GOT3 (cell line): ENCODE measurements at regions not wholly inside any gene's neighbourhood (a gene's known extent, or its start where the extent isn't known, plus 50 kb on each side); places are given as distances from the start of the nearest gene placed in this dataset.

Experiments used
- DNase-seq: peaks from one replicate; lab custom pipeline; 2025; ENCODE audit warnings: mixed read lengths; lab: John Stamatoyannopoulos, UW

DNA sequence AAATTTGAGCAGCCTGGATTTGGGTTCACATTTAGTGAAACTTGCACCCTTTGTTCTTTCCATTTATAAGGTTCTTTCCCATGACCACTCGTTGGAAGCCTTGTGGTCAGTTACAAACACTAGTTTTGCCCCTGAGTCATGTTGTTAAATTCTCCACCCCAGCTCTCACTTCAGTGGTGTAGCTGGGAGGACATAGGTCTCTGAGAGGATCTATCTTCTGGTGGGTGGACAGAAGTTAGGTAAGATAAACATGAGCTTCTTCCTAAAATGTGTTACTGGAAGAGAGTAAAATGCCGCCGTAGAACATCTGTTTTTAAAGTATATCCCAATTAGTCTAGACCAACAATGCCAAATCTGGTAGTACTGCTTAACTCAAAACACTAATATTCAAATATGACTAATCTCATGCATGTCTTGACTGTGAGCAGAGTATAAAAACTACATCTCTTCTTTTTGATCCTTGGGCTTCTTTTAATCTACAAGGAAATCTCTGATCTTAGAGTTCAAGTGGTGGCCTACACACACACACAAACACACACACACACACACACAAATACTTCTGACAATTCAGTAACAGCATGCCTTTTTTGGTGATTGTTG, 162.6 kb upstream of the FN1 start:
- no peak for DNase-seq

DNA sequence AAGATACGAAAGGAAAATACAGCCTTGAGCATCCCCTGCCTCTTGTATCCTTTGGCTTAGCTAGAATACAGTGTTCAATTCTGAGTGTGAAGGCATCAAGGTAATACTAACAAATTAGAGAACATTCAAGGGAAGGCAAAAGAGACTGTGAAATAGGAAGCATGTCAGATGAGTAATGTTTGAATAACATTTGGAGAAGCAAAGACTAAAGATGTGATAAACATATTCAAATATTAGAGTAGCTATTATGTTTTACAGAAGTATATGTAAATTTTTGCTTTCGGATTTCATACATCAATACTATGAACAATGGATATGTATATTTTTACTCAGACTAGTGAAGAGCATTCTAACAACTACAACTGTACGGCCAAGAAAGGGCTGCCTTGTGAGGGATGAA, 161.7 kb upstream of the FN1 start:
- no peak for DNase-seq

DNA sequence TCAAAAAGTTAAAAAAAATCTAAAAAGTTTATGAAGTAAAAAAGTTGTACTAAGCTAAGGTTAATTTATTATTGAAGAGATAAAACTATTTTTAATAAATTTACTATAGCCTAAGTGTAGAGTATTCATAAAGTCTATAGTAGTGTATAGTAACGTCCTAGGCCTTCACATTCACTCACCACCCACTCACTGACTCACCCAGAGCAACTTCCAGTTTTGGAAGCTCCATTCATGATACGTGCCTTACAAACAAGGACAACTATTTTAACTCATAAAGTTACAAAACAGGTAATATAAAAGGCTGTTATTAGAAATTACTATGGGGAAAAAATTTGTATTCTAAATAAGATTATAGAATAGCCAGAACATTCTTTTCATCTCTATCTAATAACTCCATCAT, 158.9 kb upstream of the FN1 start:
- DNase-seq, result no peak

DNA sequence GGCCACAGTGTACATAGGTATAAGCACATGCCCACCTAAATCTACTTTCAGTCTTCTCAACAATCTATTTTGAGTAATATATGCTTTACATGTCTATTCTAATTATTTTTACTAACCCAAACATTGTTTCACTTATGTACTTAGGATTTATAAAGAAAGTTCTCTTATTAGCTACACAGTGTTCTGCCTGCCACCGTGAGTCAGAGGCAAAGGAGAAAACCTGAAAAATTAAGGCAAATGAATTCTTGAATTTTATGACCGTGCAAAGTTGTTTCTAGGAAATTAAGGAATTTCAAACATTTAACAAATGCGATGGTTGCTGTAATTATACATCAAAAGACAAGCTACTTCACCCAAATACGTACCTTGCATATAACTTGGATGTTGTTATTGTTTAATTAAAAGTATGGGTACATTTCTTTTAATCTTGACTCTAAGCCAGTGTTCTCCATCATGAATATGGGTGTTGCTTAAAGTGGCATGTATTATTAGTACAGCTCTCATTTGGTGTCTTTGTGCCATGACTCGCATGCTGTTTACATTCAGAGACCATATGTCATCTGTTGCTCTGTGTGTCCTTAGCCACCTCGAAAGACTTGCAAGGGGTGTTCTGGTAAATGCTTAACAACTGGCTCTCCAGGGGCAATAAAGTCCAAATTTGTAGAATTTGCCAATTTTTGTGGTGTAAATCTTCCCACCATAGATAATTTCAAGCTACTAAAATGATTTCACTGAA, 154.3 kb upstream of the FN1 start:
- no peak for DNase-seq

DNA sequence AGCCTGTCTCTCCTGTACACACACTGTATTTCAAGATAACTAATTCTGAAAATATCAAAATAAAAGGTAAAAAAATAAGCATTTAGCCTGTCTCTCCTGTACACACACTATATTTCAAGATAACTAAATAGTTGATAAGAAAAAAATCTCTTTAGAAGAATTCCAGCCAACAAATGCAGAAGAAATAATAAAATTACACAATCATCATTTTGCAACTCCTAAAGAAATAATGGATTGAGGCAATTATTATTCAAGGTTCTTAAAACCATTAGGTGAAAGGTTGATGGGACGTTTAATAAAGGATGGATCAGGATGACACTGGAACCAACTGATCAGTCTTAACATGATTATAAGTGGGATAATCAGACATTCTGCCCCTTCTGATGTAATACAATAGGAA, 148.0 kb upstream of the FN1 start:
- no peak for DNase-seq

DNA sequence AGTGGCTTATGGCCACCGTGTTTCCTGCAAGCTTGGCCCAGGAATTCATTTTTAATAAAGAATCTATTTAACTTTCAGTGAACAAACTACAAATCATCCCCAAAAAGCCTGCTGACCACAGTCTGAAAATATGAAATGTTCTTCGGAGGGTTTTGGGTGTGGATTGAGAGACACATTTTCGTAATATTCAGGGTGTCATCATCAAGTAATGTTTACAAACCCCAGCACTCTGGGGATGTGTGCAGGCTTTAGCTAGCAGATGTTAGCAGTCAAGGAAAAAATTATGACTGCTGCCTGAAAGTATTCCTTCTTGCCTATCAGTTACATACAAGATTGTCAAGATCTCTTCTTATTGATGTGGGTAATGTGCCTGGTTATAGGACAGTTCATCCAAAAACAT, 143.9 kb upstream of the FN1 start:
- no peak for DNase-seq

DNA sequence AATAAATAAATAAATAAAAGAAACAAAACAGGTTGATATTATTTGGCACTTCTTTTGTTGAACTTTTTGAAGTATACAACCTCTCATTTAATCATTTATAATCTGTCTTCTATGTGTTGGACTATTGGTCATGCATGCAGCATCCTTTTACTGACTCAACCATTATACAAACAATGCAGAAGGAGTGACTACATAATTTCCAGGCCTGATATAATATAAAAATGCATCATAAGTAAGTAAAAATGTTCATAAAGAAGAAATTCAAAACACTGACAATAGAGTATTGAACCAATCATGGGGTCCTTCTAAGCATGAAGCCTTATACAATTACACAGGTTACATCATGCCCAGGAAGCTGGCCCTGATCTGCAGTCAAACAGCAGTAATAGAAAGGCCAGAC, 141.5 kb upstream of the FN1 start:
- DNase-seq, result no peak

DNA sequence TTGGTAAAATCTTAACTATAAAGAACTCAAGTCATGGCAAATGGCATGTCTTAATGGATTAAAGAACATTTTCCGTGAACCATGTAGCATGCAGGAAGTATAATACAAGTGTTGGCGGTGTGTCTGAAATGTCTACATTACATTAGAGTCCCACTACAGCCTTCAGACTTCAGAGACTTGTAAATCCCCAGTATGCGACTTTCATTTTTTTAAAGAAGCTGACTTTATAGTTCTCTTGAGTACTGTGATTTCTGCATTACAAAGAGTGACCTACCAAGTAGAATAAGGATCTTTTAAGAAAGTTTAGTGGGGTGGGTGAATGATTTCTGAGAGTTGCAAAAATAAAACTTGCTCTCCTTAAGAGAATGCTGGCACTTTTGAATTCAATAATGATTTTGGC, 140.7 kb upstream of the FN1 start:
- no peak for DNase-seq

DNA sequence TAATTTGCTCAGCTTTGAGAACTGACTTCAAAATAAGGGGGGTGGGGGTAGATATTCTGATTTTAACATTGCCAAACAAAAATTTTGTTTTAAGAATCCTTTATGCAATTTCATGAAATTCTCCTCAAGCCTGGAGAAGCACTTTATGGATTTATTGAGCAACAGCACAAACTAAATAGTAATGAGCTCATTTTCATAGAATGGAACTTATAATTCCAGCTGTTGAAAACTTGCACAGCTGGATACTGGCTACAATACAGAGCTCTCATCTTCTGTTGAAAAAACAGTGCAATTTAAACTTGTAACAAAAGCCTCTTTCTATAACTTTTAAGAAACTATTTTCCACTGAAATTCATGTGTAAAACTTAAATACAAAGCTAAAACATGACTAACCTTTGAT, 137.6 kb upstream of the FN1 start:
- DNase-seq, result no peak

DNA sequence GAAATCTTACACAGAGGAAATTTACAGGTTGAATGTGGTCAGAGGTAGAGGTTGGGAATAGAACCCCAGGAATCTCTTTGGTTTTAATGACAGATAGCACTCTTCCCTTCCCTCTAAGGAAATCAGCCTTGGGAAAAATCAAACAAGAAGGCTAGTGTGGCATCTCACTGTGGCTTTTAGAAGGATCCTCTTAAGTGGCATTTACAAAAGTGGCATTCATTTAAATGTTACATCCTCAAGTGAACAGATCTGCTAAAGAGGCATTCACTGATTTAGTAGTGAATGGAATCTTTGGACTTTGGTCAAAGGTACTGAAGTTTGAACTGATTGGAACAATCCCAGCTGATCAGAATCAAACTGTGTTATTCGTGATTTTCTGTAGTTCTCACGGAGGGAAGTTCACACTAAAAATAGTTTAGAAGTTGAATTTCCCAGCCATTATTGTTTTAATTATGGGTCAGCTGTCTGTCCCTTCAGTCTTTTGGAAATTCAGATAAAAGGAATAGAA, 136.5 kb upstream of the FN1 start:
- DNase-seq, result no peak

DNA sequence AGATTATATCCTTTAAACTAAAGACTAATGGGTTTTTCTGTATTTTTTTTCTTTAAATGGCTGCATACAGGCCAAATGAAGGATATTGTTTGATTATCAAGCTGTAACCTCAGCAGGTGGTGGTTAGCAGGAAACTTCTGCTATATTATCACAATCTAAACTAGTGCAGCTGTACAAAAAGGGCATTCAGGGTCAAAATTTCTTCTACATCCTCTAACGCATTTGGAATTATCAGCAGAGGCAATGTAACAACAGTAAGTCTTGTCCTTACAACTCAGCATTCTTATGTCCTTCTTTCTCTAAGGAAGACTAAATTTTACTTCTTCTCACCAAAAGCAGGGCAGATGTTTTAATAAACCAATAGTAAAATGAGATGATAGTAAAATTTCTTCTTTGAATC, 135.8 kb upstream of the FN1 start:
- no peak for DNase-seq

DNA sequence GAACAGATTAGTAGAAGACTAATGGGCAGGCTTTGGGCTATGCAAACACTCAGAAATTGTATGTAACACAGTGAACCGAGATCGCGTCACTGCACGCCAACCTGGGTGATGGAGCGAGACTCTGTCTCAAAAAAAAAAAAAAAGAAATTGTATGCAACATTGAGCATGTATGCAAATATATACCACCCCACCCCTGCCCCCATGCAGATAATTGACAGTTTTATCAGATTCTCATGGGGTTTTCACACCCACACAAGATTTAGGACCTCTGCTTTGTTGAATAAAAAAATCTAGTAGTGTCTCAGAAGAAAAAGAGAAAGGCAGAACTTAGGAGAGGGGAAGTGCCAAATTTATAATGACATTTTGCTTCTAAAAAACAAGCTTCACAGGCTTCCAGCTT, 131.6 kb upstream of the FN1 start:
- no peak for DNase-seq

DNA sequence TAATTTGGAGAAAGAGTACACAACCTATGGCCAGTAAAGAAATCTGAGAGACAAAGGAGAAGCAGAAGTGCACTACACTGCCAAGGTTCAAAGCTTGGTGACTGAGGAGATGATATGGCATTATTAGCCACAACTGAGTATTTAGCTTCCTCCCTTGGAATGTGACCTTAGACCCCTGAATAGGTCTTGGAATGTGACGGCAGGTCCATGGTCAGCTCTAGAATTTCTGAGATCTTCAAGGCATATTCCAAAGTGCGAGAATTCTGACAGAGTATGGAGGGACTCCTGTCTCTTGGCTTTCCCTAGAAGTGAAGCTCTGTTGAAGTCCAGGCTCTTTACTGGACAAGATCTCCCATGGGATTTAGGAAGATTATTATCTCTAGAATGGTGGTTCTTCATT, 130.0 kb upstream of the FN1 start:
- no peak for DNase-seq

DNA sequence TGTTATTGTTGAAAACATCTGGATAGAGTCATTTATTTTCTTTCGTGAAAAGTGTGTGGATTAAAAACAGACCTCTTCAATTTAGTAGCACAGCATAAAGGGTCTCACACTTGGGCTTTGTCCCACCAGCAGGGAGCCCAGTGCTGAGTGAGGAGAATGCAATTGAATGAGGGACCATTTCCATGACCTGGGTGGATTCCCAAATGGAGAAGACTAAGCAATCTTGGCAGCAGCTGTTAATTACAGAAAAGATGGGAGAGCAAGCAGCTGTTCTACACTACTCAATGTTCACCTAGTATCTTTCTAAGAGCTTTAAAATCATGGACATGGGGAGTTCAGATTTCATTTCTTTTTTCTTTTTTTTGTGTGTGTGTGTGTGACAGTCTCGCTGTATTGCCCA, 121.8 kb upstream of the FN1 start:
- no peak for DNase-seq

DNA sequence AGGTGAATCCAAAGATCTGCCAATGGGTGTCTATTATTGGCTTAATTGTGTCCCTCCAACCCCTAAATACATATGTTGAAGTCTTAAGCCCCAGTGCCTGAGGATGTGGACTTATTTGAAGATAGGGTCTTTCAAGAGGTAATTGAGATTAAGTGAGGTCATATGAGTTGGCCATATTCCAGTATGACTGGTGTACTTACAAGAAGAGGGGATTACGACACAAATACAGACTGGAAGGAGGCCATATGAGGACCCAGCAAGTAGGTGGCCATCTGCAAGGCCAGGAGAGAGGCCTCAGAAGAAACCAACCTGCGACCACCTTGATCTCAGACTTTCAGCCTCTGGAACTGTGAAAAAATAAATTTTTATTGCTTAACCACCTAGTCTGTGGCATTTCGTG, 121.1 kb upstream of the FN1 start:
- no peak for DNase-seq

DNA sequence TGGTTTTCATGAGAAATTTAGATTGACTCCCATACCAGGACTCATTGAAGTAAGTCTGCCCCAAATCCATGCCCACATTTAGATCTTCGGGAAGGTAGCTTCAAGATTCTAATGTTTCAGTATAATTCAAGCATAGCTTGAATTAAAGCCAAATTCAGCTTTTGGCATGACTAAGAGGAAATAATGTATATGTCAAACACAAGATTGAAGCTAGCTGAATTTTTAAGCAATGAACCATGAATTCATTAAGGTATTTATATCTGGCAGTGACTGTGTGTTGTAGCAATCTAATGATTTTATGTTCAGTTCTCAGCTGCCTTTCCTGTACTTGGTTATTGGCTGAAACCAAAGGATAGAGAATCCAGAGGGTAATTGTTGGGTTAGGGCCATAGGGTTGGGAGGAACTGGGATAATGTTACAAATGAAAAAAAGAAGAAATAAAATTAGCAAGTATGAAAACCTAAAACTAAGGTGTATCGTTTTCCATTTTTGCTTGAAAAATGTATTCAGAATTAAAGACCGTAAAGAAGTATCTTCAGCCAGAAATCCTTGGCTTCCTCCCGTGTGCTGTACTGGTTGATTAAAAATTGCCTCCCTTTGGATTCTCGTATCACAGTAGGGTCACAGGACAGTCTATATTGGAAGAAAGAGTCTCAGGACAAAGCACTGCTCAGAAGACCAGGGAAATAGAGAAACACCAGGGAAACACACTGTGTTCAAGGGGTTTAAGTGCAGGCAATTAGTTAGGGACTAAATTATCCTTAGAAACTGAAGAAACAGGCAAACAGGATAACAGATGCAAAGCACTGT, 119.0 kb upstream of the FN1 start:
- DNase-seq, result no peak

DNA sequence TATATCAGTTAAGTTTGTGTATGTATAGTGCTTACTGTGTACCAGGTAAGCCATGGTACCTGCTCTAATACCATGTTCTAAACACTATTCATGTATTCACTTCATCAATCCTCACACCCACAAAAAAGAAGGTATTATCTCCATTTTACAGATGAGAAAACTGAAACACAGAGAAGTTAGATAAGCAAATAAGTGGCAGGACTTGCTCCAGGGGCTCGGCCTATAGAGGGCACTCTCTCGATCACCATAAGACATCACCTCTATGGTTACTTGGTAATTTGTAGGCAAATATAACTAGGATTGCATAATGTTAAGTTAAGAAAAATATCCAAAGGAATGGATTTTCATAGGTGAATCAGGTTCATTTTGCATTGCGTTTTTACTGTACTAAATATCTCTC, 118.1 kb upstream of the FN1 start:
- no peak for DNase-seq

DNA sequence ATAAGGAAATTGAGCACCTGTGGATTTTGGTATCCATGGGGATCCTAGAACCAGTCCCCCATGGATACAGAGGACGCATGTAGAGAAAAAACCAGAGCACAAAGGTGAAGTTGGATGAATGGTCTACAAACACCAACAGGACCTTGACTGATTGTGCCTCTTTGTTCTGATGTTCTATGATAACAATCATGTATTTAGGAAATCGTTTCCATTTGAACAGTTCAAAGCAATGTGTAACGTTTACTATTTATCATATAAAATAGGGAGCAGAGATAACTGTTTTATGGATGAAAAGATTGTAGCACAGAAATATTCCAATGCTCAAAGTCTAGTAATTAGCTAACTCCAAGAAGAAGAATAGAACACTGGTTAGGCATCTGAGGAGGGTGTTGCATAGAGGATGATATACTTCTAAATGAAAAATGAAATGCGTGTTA, 116.3 kb upstream of the FN1 start:
- DNase-seq, result no peak

DNA sequence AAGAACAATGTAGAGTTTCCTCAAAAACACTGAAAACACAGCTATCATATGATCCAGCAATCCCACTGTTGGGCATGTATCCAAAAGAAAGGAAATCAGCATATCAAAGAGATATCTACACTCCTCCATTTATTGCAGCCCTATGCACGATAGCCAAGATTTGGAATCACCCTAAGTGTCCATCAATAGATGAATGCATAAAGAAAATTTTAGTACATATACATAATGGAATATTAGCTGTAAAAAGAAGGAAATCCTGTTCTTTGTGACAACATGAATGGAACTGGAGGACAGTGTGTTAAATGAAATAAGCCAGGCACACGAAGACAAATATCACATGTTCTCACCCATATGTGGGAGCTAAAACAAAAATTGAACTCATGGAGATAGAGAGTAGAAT, 114.5 kb upstream of the FN1 start:
- DNase-seq, result no peak

DNA sequence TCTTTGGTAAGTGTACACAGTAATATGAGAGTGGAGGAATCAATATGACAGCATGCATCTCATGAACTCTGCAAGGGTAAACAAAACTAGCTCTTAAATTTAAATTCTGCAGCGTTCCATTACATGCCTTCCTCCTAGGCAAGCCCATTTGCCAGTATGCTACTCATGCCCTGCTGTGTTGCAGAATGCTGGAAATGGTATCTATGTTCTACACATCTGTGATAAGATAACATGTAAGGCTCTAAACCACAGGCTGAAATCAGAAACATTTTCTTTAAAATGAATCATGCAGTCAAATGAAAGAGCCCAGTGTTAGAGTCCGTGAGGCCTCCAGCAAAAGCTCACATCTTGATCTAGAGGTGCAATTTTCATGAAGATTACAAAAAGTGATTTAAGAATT, 112.8 kb upstream of the FN1 start:
- no peak for DNase-seq

DNA sequence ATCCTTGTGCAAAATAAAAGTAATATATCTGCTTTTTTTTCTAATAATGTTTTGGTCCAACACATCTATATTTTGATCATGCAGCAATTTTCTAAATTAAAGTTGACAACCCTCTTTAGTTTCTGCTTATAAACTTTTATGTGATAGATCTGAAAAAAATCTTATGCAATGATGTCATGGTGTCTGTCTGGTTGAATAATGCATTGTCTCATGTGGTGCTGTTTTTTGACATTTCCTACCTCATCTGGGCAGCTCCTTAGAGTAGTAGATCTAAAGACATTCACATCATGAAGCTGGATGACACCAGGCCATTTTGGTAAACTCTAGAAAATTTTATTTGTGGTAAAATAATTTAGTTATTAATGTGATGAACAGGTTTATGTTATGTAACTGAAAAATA, 106.8 kb upstream of the FN1 start:
- DNase-seq, result no peak

DNA sequence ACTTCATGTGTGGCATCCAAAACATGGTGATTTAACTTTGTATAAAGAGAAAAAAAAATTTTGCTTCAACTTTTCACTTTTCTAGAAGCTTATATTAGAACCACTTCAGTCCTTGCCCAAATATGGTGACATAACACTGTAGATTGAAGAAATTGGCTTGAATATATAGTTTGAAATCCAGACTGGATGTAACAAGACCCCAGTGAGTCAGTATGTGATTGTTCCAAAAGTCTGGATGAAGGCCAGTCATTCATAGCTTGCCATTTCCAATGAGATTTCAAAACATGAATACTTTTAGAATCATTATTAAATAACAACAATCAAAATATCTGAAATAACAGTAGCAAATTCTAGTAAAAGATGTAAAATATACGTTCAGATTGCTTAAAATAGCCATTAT, 104.8 kb upstream of the FN1 start:
- no peak for DNase-seq

DNA sequence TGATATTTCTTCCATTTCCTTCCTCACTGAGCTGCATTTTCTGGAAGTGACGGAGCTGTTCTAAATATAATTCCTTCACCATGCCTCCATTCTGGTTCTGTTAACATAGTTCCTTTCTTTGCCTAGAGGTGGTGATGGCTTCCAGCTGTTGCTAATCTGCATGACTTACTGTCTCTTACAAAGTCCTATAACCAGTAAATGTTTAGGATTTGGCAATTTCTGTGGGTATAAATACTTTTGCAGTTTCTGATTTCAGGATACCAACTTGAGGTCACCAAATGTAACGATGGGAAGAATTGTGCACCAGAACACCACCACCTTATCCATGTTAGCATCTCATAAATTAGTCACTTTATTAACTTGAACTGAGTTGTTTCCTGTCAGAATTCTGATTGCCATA, 101.7 kb upstream of the FN1 start:
- no peak for DNase-seq
